ENCODE measurements at regions not wholly inside any gene's neighbourhood (a gene's known extent, or its start where the extent isn't known, plus 50 kb on each side); places are given as distances from the start of the nearest gene placed in this dataset. TPM values are rescaled to one million over a fixed set of nuclear protein-coding genes. Genes with fewer than 3 reads are reported as not detected.

DNA sequence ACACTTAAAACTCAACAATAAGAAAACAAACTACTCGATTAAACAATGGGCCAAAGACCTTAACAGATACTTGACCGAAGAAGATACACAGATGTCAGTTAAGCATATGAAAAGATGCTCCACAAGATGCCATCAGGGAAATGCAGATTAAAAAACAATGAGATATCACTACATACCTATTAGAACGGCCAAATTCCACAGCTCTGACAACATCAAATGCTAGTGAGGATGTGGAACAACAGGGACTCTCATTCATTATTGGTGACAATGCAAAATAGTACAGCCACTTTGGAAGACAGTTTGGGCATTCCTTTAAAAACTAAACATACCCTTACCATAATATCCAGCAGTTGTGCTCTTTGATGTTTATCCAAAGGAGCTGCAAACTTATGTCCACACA lies 59.1 kb upstream of the UBE3A start:
- Histone ChIP-seq H3K18ac (ENCODE audit: low read depth in 1 of 2, low read length in 2 of 2) (no peak overlapping the region), H4K8ac (ENCODE audit: low read length) (no peak overlapping the region), H3K4me1 (ENCODE audit: control insufficient read depth, insufficient read depth, low read depth, low read length) (no peaks in the 10 kb centered on the region), H3K9me3 (ENCODE audit: control insufficient read depth, low read length) (peaks cover 18% of the 10 kb centered on the region), H2BK15ac (ENCODE audit: low read depth, poor library complexity, severe bottlenecking) (no peak overlapping the region), H3K36me3 (ENCODE audit: control insufficient read depth in 1 of 2, insufficient read depth in 2 of 2, low read depth in 1 of 2, low read length in 2 of 2) (no peaks in the 10 kb centered on the region), H3K14ac (ENCODE audit: low read length in 2 of 2) (no peak overlapping the region), H2BK12ac (ENCODE audit: low read length in 2 of 2) (no peak overlapping the region), H2AFZ (ENCODE audit: low read depth, low read length) (no peak overlapping the region), H3K4me2 (ENCODE audit: low read length, poor library complexity, severe bottlenecking) (no peak overlapping the region), H4K91ac (ENCODE audit: low read length) (no peak overlapping the region), H2BK120ac (ENCODE audit: low read depth, low read length) (no peak overlapping the region), H2BK5ac (ENCODE audit: low read depth, low read length, poor library complexity, severe bottlenecking) (no peak overlapping the region), H3K9ac (ENCODE audit: low read length) (no peak overlapping the region), H3K4ac (ENCODE audit: low read depth in 1 of 2, low read length in 2 of 2) (no peak overlapping the region), H2AK5ac (ENCODE audit: low read length, severe bottlenecking) (no peak overlapping the region), H3K27ac (ENCODE audit: low read length, poor library complexity, severe bottlenecking) (no peak overlapping the region), H3K4me3 (ENCODE audit: insufficient read depth in 1 of 2, low read depth in 1 of 2, low read length in 2 of 2) (no peak overlapping the region), H3K27me3 (ENCODE audit: control insufficient read depth in 1 of 2, insufficient read depth in 1 of 2, low read length in 2 of 2) (no peaks in the 10 kb centered on the region), H3K23ac (ENCODE audit: low read length in 2 of 2) (no peak overlapping the region), H3K79me1 (replicated peaks; ENCODE audit: low read length, poor library complexity, severe bottlenecking) (no peaks in the 10 kb centered on the region)
- no peak for DNase-seq
- WGBS = 78% methylated on average over 3 of the region's 3 CpGs

DNA sequence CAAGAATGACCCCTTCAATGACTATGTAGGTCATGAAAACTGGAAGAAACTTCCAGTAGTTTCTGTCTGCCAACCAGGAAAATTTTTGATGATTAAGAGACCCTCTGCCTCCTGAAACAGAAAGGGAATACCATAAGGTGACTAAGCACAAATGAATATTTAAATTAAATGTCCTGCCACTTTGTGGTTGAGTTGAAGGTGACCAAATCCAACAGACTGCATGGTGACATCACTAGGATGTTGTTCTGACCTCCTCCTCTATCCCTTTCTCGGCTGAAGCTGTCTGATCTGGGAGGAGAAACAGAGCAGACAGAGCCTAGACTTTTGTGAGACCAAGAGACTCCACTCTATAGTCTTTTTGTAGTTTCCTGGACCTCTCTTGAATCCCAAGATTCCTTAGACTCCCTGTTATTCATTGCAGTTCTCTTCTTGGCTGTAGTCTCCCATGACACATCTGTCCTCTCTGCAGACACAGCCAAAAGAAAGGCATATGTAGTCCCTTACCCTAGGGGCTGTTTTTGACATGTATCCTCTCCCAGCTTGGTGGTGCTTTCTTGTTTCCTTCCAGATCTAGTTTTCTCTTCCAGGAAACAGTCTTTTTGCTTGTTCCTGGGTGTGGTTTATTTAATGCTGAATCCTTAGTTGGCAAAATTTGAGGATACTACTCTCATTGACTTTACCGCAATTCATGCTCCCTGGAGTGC lies 55.2 kb upstream of the UBE3A start:
- Histone ChIP-seq H3K9ac (ENCODE audit: low read length) (no peak overlapping the region), H4K8ac (ENCODE audit: low read length) (no peak overlapping the region), H3K14ac (ENCODE audit: low read length in 2 of 2) (no peak overlapping the region), H2AK5ac (ENCODE audit: low read length, severe bottlenecking) (no peak overlapping the region), H3K27me3 (ENCODE audit: control insufficient read depth in 1 of 2, insufficient read depth in 1 of 2, low read length in 2 of 2) (no peaks in the 10 kb centered on the region), H2BK120ac (ENCODE audit: low read depth, low read length) (no peak overlapping the region), H3K4me3 (ENCODE audit: insufficient read depth in 1 of 2, low read depth in 1 of 2, low read length in 2 of 2) (no peak overlapping the region), H3K4me2 (ENCODE audit: low read length, poor library complexity, severe bottlenecking) (no peak overlapping the region), H3K9me3 (ENCODE audit: control insufficient read depth, low read length) (peaks cover 38% of the 10 kb centered on the region), H3K23ac (ENCODE audit: low read length in 2 of 2) (no peak overlapping the region), H2BK5ac (ENCODE audit: low read depth, low read length, poor library complexity, severe bottlenecking) (no peak overlapping the region), H2BK15ac (ENCODE audit: low read depth, poor library complexity, severe bottlenecking) (no peak overlapping the region), H3K4ac (ENCODE audit: low read depth in 1 of 2, low read length in 2 of 2) (no peak overlapping the region), H3K18ac (ENCODE audit: low read depth in 1 of 2, low read length in 2 of 2) (no peak overlapping the region), H3K79me1 (replicated peaks; ENCODE audit: low read length, poor library complexity, severe bottlenecking) (no peaks in the 10 kb centered on the region), H3K4me1 (ENCODE audit: control insufficient read depth, insufficient read depth, low read depth, low read length) (no peaks in the 10 kb centered on the region), H3K36me3 (ENCODE audit: control insufficient read depth in 1 of 2, insufficient read depth in 2 of 2, low read depth in 1 of 2, low read length in 2 of 2) (no peaks in the 10 kb centered on the region), H2BK12ac (ENCODE audit: low read length in 2 of 2) (no peak overlapping the region), H4K91ac (ENCODE audit: low read length) (no peak overlapping the region), H3K27ac (ENCODE audit: low read length, poor library complexity, severe bottlenecking) (no peak overlapping the region), H2AFZ (ENCODE audit: low read depth, low read length) (no peak overlapping the region)
- WGBS = 75% methylated on average over 2 of the region's 2 CpGs
- no peak for DNase-seq

DNA sequence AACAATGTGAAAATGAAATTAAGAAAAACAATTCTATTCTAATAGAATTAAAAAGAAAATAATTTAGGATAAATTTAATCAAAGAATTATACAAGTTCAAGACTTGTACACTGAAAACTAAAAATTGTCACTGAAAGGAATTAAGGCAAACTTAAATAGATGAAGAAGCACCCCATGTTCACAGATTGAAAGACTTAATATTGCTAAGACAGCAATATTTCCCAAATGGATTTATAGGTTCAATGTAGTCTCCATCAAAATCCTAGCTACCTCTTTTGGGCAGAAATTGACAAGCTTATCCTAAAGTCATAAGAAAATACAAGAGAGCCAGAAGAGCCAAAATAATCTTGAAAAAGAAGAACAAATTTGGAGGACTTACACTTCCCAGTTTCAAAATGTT lies 53.5 kb upstream of the UBE3A start:
- Histone ChIP-seq H3K14ac (ENCODE audit: low read length in 2 of 2) (no peak overlapping the region), H3K4me2 (ENCODE audit: low read length, poor library complexity, severe bottlenecking) (no peak overlapping the region), H3K36me3 (ENCODE audit: control insufficient read depth in 1 of 2, insufficient read depth in 2 of 2, low read depth in 1 of 2, low read length in 2 of 2) (no peaks in the 10 kb centered on the region), H2AK5ac (ENCODE audit: low read length, severe bottlenecking) (no peak overlapping the region), H4K91ac (ENCODE audit: low read length) (no peak overlapping the region), H4K8ac (ENCODE audit: low read length) (no peak overlapping the region), H3K9me3 (ENCODE audit: control insufficient read depth, low read length) (peaks cover 44% of the 10 kb centered on the region), H3K9ac (ENCODE audit: low read length) (no peak overlapping the region), H2BK12ac (ENCODE audit: low read length in 2 of 2) (no peak overlapping the region), H2BK120ac (ENCODE audit: low read depth, low read length) (no peak overlapping the region), H3K4ac (ENCODE audit: low read depth in 1 of 2, low read length in 2 of 2) (no peak overlapping the region), H3K23ac (ENCODE audit: low read length in 2 of 2) (no peak overlapping the region), H2BK15ac (ENCODE audit: low read depth, poor library complexity, severe bottlenecking) (no peak overlapping the region), H2AFZ (ENCODE audit: low read depth, low read length) (no peak overlapping the region), H2BK5ac (ENCODE audit: low read depth, low read length, poor library complexity, severe bottlenecking) (no peak overlapping the region), H3K79me1 (replicated peaks; ENCODE audit: low read length, poor library complexity, severe bottlenecking) (no peaks in the 10 kb centered on the region), H3K18ac (ENCODE audit: low read depth in 1 of 2, low read length in 2 of 2) (no peak overlapping the region), H3K4me3 (ENCODE audit: insufficient read depth in 1 of 2, low read depth in 1 of 2, low read length in 2 of 2) (no peak overlapping the region), H3K4me1 (ENCODE audit: control insufficient read depth, insufficient read depth, low read depth, low read length) (no peaks in the 10 kb centered on the region), H3K27me3 (ENCODE audit: control insufficient read depth in 1 of 2, insufficient read depth in 1 of 2, low read length in 2 of 2) (no peaks in the 10 kb centered on the region), H3K27ac (ENCODE audit: low read length, poor library complexity, severe bottlenecking) (no peak overlapping the region)
- DNase-seq = no peak

Small RNA genes lying in the stretch of these regions (small RNA-seq; reads per million reads assigned to genes)
- not detected for gene AC023449.1 (ENCODE audit: low read depth)

Data from mesenchymal stem cell (in vitro differentiated cells and primary cell).